ENCODE measurements at regions not wholly inside any gene's neighbourhood (a gene's known extent, or its start where the extent isn't known, plus 50 kb on each side); places are given as distances from the start of the nearest gene placed in this dataset.

- TF ChIP-seq CTCF (conservative IDR thresholded peaks at IDR 0.05; ENCODE audit: low read depth, low read length) (no peak), RAD21 (IDR thresholded peaks at IDR 0.05; ENCODE audit: low read length) (no peak)
These were observed 125.6 kb upstream of the LMO4 start for GRCh38 chr1:87202922-87203655.

Measured in IMR-90 (cell line).